C4-2B (cell line): ENCODE measurements at regions not wholly inside any gene's neighbourhood (a gene's known extent, or its start where the extent isn't known, plus 50 kb on each side); places are given as distances from the start of the nearest gene placed in this dataset.
A peak's percentile ranks its signal among the peaks of the same experiment; 100 is the strongest.

ENCODE experiments used
- CTCF ChIP-seq: fragments of 450-650 bp; conservative IDR thresholded peaks from 2 replicates; pipeline ENCODE4 v1.5.1; 2017; ENCODE audit warnings: mild to moderate bottlenecking
- ZFX ChIP-seq: fragments of 450-650 bp; IDR thresholded peaks from 2 replicates; pipeline ENCODE4 v1.6.1; 2017

GRCh38 chrX:78886550-78886949 is 58.6 kb upstream of the P2RY10 start:
- TF ChIP-seq CTCF (peak; percentile 44), ZFX (no peak)
